Liver (tissue), 3 donors: ENCODE measurements at regions not wholly inside any gene's neighbourhood (a gene's known extent, or its start where the extent isn't known, plus 50 kb on each side); places are given as distances from the start of the nearest gene placed in this dataset.

Experiments
- CTCF ChIP-seq: fragments of 150-350 bp; IDR thresholded peaks from 2 replicates; pipeline ENCODE4 v1.5.1; 2017; ENCODE audit warnings: improper control_type of control experiment, low read depth, low read length; ENCODE audit not compliant: missing input control
- JUND ChIP-seq, 2 donors: IDR thresholded peaks; 2 replicates each; pipeline ENCODE4 v1.6.1; 2016; ENCODE audit warnings: antibody characterized with exemption in 2 of 2
- RAD21 ChIP-seq, 2 donors: IDR thresholded peaks; 2 replicates each; pipeline ENCODE4 v1.6.1; 2016; ENCODE audit warnings: antibody characterized with exemption in 2 of 2, mild to moderate bottlenecking in 2 of 2
- SP1 ChIP-seq: IDR thresholded peaks from 2 replicates; pipeline ENCODE4 v1.6.1; 2018; ENCODE audit warnings: antibody characterized with exemption, mild to moderate bottlenecking
- TAF1 ChIP-seq: conservative IDR thresholded peaks from 2 replicates; pipeline ENCODE4 v1.6.1; 2016; ENCODE audit warnings: antibody characterized with exemption, mild to moderate bottlenecking
- YY1 ChIP-seq: IDR thresholded peaks from 2 replicates; pipeline ENCODE4 v1.6.1; 2016; ENCODE audit warnings: antibody characterized with exemption, mild to moderate bottlenecking
- TF ChIP-seq, protein P1 (sequence below): IDR thresholded peaks from 2 replicates; pipeline ENCODE4 v1.6.1; 2016; ENCODE audit warnings: antibody characterized with exemption
- TF ChIP-seq, protein P2 (sequence below): IDR thresholded peaks from 2 replicates; pipeline ENCODE4 v1.6.1; 2016; ENCODE audit warnings: antibody characterized with exemption
- TF ChIP-seq, protein P3 (sequence below): IDR thresholded peaks from 2 replicates; pipeline ENCODE4 v1.6.1; 2016; ENCODE audit warnings: antibody characterized with exemption, mild to moderate bottlenecking
- donor health status: healthy.
- donor health status: healthy.

DNA sequence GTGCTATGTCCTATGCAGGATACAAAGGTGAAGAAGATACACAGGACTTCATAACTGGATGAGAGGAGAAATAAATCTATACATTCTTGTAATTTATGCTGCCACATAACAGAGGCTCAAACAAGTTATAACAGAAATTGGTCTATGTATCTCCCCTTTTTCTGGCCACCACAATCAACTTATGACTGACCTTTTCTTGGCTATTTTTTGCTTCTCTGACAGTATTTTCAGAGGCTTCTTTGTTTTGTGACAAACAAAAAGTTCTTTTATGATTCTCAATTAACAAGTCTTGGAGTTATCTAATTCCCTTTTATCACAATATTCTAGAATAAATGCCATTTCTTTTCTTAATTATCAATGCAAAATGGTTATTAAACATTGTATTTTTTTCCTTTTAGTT lies 953.0 kb upstream of the ZWINT start:
- TF ChIP-seq TAF1: no peak
- no peak for TF ChIP-seq RAD21 (IDR thresholded peaks at IDR 0.05)
- no peak for TF ChIP-seq CTCF
- TF ChIP-seq SP1: no peak
- TF ChIP-seq, protein P1, sequence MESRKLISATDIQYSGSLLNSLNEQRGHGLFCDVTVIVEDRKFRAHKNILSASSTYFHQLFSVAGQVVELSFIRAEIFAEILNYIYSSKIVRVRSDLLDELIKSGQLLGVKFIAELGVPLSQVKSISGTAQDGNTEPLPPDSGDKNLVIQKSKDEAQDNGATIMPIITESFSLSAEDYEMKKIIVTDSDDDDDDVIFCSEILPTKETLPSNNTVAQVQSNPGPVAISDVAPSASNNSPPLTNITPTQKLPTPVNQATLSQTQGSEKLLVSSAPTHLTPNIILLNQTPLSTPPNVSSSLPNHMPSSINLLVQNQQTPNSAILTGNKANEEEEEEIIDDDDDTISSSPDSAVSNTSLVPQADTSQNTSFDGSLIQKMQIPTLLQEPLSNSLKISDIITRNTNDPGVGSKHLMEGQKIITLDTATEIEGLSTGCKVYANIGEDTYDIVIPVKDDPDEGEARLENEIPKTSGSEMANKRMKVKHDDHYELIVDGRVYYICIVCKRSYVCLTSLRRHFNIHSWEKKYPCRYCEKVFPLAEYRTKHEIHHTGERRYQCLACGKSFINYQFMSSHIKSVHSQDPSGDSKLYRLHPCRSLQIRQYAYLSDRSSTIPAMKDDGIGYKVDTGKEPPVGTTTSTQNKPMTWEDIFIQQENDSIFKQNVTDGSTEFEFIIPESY: no peak
- TF ChIP-seq, protein P2, sequence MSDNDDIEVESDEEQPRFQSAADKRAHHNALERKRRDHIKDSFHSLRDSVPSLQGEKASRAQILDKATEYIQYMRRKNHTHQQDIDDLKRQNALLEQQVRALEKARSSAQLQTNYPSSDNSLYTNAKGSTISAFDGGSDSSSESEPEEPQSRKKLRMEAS: no peak
- TF ChIP-seq YY1: no peak
- no peak for TF ChIP-seq JUND (IDR thresholded peaks at IDR 0.05)
- TF ChIP-seq, protein P3, sequence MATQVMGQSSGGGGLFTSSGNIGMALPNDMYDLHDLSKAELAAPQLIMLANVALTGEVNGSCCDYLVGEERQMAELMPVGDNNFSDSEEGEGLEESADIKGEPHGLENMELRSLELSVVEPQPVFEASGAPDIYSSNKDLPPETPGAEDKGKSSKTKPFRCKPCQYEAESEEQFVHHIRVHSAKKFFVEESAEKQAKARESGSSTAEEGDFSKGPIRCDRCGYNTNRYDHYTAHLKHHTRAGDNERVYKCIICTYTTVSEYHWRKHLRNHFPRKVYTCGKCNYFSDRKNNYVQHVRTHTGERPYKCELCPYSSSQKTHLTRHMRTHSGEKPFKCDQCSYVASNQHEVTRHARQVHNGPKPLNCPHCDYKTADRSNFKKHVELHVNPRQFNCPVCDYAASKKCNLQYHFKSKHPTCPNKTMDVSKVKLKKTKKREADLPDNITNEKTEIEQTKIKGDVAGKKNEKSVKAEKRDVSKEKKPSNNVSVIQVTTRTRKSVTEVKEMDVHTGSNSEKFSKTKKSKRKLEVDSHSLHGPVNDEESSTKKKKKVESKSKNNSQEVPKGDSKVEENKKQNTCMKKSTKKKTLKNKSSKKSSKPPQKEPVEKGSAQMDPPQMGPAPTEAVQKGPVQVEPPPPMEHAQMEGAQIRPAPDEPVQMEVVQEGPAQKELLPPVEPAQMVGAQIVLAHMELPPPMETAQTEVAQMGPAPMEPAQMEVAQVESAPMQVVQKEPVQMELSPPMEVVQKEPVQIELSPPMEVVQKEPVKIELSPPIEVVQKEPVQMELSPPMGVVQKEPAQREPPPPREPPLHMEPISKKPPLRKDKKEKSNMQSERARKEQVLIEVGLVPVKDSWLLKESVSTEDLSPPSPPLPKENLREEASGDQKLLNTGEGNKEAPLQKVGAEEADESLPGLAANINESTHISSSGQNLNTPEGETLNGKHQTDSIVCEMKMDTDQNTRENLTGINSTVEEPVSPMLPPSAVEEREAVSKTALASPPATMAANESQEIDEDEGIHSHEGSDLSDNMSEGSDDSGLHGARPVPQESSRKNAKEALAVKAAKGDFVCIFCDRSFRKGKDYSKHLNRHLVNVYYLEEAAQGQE: no peak
